Neural cell (in vitro differentiated cells): ENCODE measurements at regions not wholly inside any gene's neighbourhood (a gene's known extent, or its start where the extent isn't known, plus 50 kb on each side); places are given as distances from the start of the nearest gene placed in this dataset.

Source experiments
- H2AFZ ChIP-seq: fragments of 200-600, 300-800 bp; sonication (generic), shearing (Covaris generic); 2 replicates; pipeline ENCODE4 v1.6.0; 2014; ENCODE audit warnings: low read depth, mild to moderate bottlenecking, antibody characterized with exemption, low read length, moderate library complexity
- H3F3A ChIP-seq: fragments of 200-600 bp; shearing (Covaris generic); 2 replicates; pipeline ENCODE4 v1.6.1; 2016; ENCODE audit warnings: mild to moderate bottlenecking, moderate library complexity, mixed read lengths, antibody characterized with exemption, low read length; ENCODE audit not compliant: insufficient read depth, poor library complexity, severe bottlenecking
- H3K27ac ChIP-seq: fragments of 200-600, 300-800 bp; sonication (generic), shearing (Covaris generic); 2 replicates; pipeline ENCODE4 v1.5.1; 2014; ENCODE audit warnings: mild to moderate bottlenecking, low read length, moderate library complexity
- H3K27me3 ChIP-seq: fragments of 300-800, 200-600 bp; sonication (generic), shearing (Covaris generic); 2 replicates; pipeline ENCODE4 v1.6.0; 2014; ENCODE audit warnings: mild to moderate bottlenecking, low read depth, low read length, moderate library complexity; ENCODE audit not compliant: insufficient read depth
- H3K36me3 ChIP-seq: fragments of 300-800, 200-600 bp; sonication (generic), shearing (Covaris generic); 2 replicates; pipeline ENCODE4 v1.5.1; 2014; ENCODE audit warnings: mild to moderate bottlenecking, antibody characterized with exemption, low read length, moderate library complexity; ENCODE audit not compliant: insufficient read depth
- H3K4me2 ChIP-seq: fragments of 300-800, 200-600 bp; sonication (generic), shearing (Covaris generic); 2 replicates; pipeline ENCODE4 v1.6.0; 2014; ENCODE audit warnings: mild to moderate bottlenecking, low read length
- H3K4me3 ChIP-seq: fragments of 300-800, 200-600 bp; sonication (generic), shearing (Covaris generic); 2 replicates; pipeline ENCODE4 v1.5.1; 2014; ENCODE audit warnings: mild to moderate bottlenecking, low read length, moderate library complexity
- H3K79me2 ChIP-seq: fragments of 200-600 bp; shearing (Covaris generic); replicated peaks from 2 replicates; pipeline ENCODE4 v1.6.0; 2014; ENCODE audit warnings: mild to moderate bottlenecking, low read length, moderate library complexity; ENCODE audit not compliant: insufficient read depth
- H3K9ac ChIP-seq: fragments of 300-800, 200-600 bp; sonication (generic), shearing (Covaris generic); 2 replicates; pipeline ENCODE4 v1.6.1; 2016; ENCODE audit warnings: mild to moderate bottlenecking, low read length, mixed read lengths
- H3K9me2 ChIP-seq: fragments of 200-600 bp; shearing (Covaris generic); 2 replicates; pipeline ENCODE4 v1.6.1; 2016; ENCODE audit warnings: mild to moderate bottlenecking, low read length, mixed read lengths; ENCODE audit not compliant: insufficient read depth
- H3K9me3 ChIP-seq: fragments of 200-600, 300-800 bp; sonication (generic), shearing (Covaris generic); 2 replicates; pipeline ENCODE4 v1.6.1; 2016; ENCODE audit warnings: mild to moderate bottlenecking, mixed run types, low read length, moderate library complexity, mixed read lengths
- H4K20me1 ChIP-seq: fragments of 200-600 bp; shearing (Covaris generic); 2 replicates; pipeline ENCODE4 v1.6.1; 2016; ENCODE audit warnings: mild to moderate bottlenecking, mixed run types; ENCODE audit not compliant: insufficient read depth
- CTCF ChIP-seq: fragments of 450-650 bp; IDR thresholded peaks from 2 replicates; pipeline ENCODE4 v1.5.1; 2014; ENCODE audit warnings: antibody characterized with exemption, mild to moderate bottlenecking, moderate library complexity; ENCODE audit not compliant: poor library complexity, severe bottlenecking
- EP300 ChIP-seq: fragments of 450-650 bp; conservative IDR thresholded peaks from 2 replicates; pipeline ENCODE4 v1.6.1; 2014; ENCODE audit warnings: antibody characterized with exemption, mild to moderate bottlenecking, moderate library complexity; ENCODE audit not compliant: poor library complexity, severe bottlenecking
- EZH2 ChIP-seq: fragments of 200-600, 300-800 bp; shearing (Covaris generic), sonication (generic); IDR thresholded peaks from 2 replicates; pipeline ENCODE4 v1.6.1; 2014; ENCODE audit warnings: antibody characterized with exemption, low read length, borderline replicate concordance, mild to moderate bottlenecking; ENCODE audit not compliant: insufficient read depth, poor library complexity, severe bottlenecking
- MXI1 ChIP-seq: fragments of 450-650 bp; conservative IDR thresholded peaks from 2 replicates; pipeline ENCODE4 v1.6.1; 2014; ENCODE audit warnings: antibody characterized with exemption, mild to moderate bottlenecking; ENCODE audit not compliant: poor library complexity, severe bottlenecking
- POLR2AphosphoS5 ChIP-seq: IDR thresholded peaks from 2 replicates; pipeline ENCODE4 v1.6.1; 2012
- RAD21 ChIP-seq: fragments of 450-650 bp; conservative IDR thresholded peaks from 2 replicates; pipeline ENCODE4 v1.6.1; 2014; ENCODE audit warnings: antibody characterized with exemption, mild to moderate bottlenecking, moderate library complexity
- REST ChIP-seq: IDR thresholded peaks from 2 replicates; pipeline ENCODE4 v1.6.1; 2012; ENCODE audit warnings: borderline replicate concordance
- SMC3 ChIP-seq: fragments of 450-650 bp; conservative IDR thresholded peaks from 2 replicates; pipeline ENCODE4 v1.6.1; 2014; ENCODE audit warnings: antibody characterized with exemption, mild to moderate bottlenecking, moderate library complexity; ENCODE audit not compliant: poor library complexity
- TAF1 ChIP-seq: IDR thresholded peaks from 2 replicates; pipeline ENCODE4 v1.6.1; 2012; ENCODE audit warnings: low read depth

GRCh38 chr2:11011359-11011758 is 99.6 kb downstream of the KCNF1 start:
- TF ChIP-seq EZH2 (no peak), TAF1 (no peak), POLR2AphosphoS5 (no peak)
- Histone ChIP-seq H3K27ac (no peak overlapping the region), H3K9me3 (no peaks in the 10 kb centered on the region), H3K27me3 (no peaks in the 10 kb centered on the region), H3K9me2 (no peaks in the 10 kb centered on the region), H3K4me2 (no peak overlapping the region), H2AFZ (no peak overlapping the region), H3K4me3 (no peak overlapping the region), H4K20me1 (no peaks in the 10 kb centered on the region), H3K79me2 (no peaks in the 10 kb centered on the region), H3F3A (no peaks in the 10 kb centered on the region), H3K9ac (no peak overlapping the region), H3K36me3 (no peaks in the 10 kb centered on the region)

GRCh38 chr2:11012131-11012693 is 100.5 kb downstream of the KCNF1 start:
- Histone ChIP-seq H3K4me2 (no peak overlapping the region), H3K36me3 (no peaks in the 10 kb centered on the region), H4K20me1 (no peaks in the 10 kb centered on the region), H3F3A (no peaks in the 10 kb centered on the region), H3K9ac (no peak overlapping the region), H3K9me2 (no peaks in the 10 kb centered on the region), H2AFZ (no peak overlapping the region), H3K27me3 (no peaks in the 10 kb centered on the region), H3K9me3 (no peaks in the 10 kb centered on the region), H3K27ac (no peak overlapping the region), H3K4me3 (no peak overlapping the region), H3K79me2 (no peaks in the 10 kb centered on the region)
- TF ChIP-seq MXI1 (no peak), SMC3 (no peak), EZH2 (no peak), TAF1 (no peak), RAD21 (no peak), EP300 (no peak), REST (no peak), POLR2AphosphoS5 (no peak)

GRCh38 chr2:11013196-11013595 is 101.5 kb downstream of the KCNF1 start:
- Histone ChIP-seq H2AFZ (no peak overlapping the region), H3K27ac (no peak overlapping the region), H3F3A (no peaks in the 10 kb centered on the region), H3K9ac (no peak overlapping the region), H4K20me1 (no peaks in the 10 kb centered on the region), H3K9me2 (no peaks in the 10 kb centered on the region), H3K36me3 (no peaks in the 10 kb centered on the region), H3K79me2 (no peaks in the 10 kb centered on the region), H3K4me3 (no peak overlapping the region), H3K4me2 (no peak overlapping the region), H3K27me3 (no peaks in the 10 kb centered on the region), H3K9me3 (no peaks in the 10 kb centered on the region)
- no peak for TF ChIP-seq EZH2
- no peak for TF ChIP-seq SMC3
- no peak for TF ChIP-seq EP300
- no peak for TF ChIP-seq TAF1
- TF ChIP-seq REST = no peak
- TF ChIP-seq MXI1 = no peak
- TF ChIP-seq RAD21 = no peak
- no peak for TF ChIP-seq POLR2AphosphoS5
- no peak for TF ChIP-seq CTCF
